Middle frontal gyrus (tissue), 1 donor: ENCODE measurements at regions not wholly inside any gene's neighbourhood (a gene's known extent, or its start where the extent isn't known, plus 50 kb on each side); places are given as distances from the start of the nearest gene placed in this dataset.

ENCODE experiments used
- DNase-seq: peaks from one replicate; pipeline ENCODE4 v3.0.0-alpha.2; 2015; ENCODE audit warnings: low spot score; ENCODE audit errors: extremely low spot score

- DNase-seq, result no peak
Observed at GRCh38 chr14:50038398-50039119, 77.8 kb downstream of the VCPKMT start.

- DNase-seq, result no peak
Observed at GRCh38 chr14:50039120-50039517, 77.3 kb downstream of the VCPKMT start.

GRCh38 chr14:50039734-50040400 lies 76.5 kb downstream of the VCPKMT start:
- no peak for DNase-seq

- DNase-seq, result no peak
Observed at GRCh38 chr14:50040401-50040775, 76.0 kb downstream of the VCPKMT start.

GRCh38 chr14:50040895-50041465 lies 75.4 kb downstream of the VCPKMT start:
- DNase-seq, result no peak

GRCh38 chr14:50041980-50042379 lies 74.4 kb downstream of the VCPKMT start:
- DNase-seq, result no peak

- no peak for DNase-seq
Observed at GRCh38 chr14:50044042-50044651, 72.2 kb downstream of the VCPKMT start.

GRCh38 chr14:50045039-50045711 lies 71.2 kb downstream of the VCPKMT start:
- DNase-seq, result no peak

- DNase-seq, result no peak
Observed at GRCh38 chr14:50045837-50046236, 70.5 kb downstream of the VCPKMT start.

GRCh38 chr14:50047274-50047676 lies 69.1 kb downstream of the VCPKMT start:
- no peak for DNase-seq

GRCh38 chr14:50049093-50049492 lies 67.3 kb downstream of the VCPKMT start:
- no peak for DNase-seq

- DNase-seq, result no peak
Observed at GRCh38 chr14:50049703-50050570, 66.4 kb downstream of the VCPKMT start.

- DNase-seq, result no peak
Observed at GRCh38 chr14:50051106-50051505, 65.3 kb downstream of the VCPKMT start.

- no peak for DNase-seq
Observed at GRCh38 chr14:50051706-50052105, 64.7 kb downstream of the VCPKMT start.

GRCh38 chr14:50052517-50052916 lies 63.9 kb downstream of the VCPKMT start:
- no peak for DNase-seq

GRCh38 chr14:50053935-50054334 lies 62.4 kb downstream of the VCPKMT start:
- DNase-seq, result no peak

- no peak for DNase-seq
Observed at GRCh38 chr14:50055461-50056228, 60.7 kb downstream of the VCPKMT start.

- no peak for DNase-seq
Observed at GRCh38 chr14:50056435-50056834, 59.9 kb downstream of the VCPKMT start.

GRCh38 chr14:50057331-50057730 lies 59.0 kb downstream of the VCPKMT start:
- no peak for DNase-seq

GRCh38 chr14:50058113-50058512 lies 58.3 kb downstream of the VCPKMT start:
- no peak for DNase-seq
